Fibroblast of upper back skin (primary cell): ENCODE measurements at regions not wholly inside any gene's neighbourhood (a gene's known extent, or its start where the extent isn't known, plus 50 kb on each side); places are given as distances from the start of the nearest gene placed in this dataset.
"Not testable (repeated sequence)": the region's sequence is repeated elsewhere in the genome, so short reads cannot be mapped to it uniquely, and the experiment has no call there.

ENCODE experiments used
- DNase-seq: peaks from one replicate; pipeline ENCODE4 v3.0.0-alpha.2; 2013

DNA sequence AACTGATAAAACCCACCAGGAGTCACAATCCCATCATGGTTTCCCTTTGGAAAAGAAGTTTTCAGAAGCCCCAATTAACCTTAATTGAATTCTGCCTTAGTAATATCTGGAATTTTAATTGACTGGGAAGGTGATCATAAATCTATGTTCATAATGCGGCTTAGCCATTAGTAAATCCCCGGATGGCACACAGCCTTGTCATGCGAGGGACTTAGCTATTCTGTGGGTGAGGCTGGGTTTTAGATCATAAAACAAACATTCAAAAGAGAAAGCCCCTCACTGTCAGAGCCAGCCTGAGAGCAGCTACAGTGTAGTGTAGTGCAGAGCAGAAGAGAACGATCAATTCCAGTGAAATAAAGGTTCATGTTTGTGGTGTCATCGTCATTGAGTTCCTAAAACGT, 124.0 kb upstream of the NOCT start:
- DNase-seq = no peak

DNA sequence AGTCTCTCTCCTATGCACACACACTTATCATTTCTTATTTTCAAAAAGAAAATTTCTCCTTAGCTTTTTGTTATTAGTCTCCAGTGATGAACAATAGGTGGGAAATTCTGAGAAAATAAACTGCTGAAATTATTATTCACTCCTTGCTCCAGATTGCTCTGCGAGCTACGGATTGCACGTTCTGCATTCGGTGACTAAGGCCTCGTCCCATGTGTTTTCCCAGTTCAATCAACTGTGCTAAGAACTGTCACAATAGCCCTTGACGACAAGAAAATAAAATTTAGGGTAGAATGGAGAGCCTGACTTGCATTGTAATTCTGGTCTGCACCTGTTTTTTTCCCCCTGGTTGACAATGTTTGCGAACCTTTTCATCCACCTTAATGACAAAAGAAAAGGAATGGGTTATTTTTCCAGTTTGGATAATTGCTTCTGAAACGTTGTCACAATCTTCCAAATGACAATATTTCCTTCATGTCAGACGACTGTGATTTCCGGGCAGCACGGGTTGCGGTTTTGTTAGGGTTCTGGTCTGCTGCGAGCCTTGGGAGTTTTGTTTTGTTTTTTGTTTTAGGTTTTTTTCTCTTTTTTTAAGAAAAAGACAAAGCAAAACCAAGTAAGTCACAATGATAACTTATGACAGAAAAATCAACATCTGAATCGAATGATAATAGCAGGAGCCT, 124.5 kb upstream of the NOCT start:
- DNase-seq = no peak

DNA sequence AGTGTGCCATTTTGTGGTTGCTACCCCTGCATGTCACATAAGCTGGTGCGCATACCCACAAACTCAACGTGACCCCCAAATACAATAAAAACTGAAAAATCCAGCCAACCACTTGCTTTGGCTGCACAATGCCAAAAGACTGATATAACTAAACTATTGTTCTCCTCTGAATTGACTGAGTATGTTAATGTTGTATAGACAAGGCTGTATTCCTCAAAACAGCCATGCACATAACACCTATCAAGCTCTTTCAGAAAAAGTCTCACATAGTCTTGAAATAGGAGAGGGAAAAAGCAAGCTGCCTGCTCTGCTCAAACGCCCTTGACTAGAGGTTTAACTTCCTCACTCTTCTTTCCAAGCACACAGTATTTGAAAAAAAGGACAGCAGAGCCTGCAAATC, 126.4 kb upstream of the NOCT start:
- no peak for DNase-seq

DNA sequence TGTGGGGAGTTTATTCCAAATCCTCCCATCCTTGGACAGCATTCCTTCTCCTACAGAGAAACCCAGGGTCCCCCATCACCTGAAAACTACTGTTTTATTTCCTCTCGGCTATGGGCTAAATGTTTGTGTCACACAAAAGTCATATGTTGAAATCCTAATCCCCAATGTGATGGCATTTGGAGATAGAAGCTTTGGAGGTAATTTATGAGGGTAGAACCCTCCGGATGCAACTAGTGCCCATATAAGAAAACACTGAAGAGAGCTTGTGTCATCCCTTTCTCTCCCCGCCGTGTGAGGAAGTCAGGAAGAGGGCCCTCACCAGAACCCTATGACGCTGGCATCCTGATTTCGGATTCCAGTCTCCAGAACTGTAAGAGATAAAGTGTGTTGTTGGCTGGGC, 127.8 kb upstream of the NOCT start:
- no peak for DNase-seq

DNA sequence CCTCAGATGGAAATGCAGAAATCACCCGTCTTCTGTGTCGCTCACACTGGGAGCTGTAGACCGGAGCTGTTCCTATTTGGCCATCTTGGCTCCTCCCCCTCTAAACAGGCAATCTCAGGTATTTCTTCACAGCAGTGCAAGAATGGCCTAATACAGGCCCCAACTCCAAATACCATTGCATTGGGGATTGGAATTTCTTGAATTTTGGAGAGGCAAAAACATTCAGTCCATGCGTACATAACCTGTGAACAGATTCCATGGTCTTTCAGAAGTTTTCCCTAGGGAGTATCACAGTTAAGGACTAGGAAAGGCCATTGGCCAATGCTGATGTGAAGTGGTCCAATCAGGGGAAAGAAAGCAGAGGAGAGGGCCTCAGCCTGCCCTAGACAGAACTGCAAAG, 128.2 kb upstream of the NOCT start:
- DNase-seq = no peak

DNA sequence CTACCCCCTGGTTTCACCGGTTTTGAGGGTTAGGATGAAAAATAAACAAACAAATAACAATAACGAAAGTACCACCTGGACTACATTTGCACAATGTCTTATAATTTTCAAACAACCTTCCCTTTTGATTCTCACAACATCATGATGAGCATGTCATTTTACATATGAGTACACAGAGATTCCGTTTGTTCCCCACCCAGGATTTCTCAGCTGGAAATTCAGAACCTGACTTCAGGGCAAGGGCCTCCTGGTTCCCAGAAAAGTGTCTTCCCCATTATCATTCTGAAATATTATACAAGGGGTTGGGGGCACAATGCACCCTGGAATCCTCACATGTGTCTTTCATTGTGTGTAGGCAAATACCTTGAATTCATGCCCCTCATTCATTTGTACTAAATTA, 135.8 kb upstream of the NOCT start:
- no peak for DNase-seq

DNA sequence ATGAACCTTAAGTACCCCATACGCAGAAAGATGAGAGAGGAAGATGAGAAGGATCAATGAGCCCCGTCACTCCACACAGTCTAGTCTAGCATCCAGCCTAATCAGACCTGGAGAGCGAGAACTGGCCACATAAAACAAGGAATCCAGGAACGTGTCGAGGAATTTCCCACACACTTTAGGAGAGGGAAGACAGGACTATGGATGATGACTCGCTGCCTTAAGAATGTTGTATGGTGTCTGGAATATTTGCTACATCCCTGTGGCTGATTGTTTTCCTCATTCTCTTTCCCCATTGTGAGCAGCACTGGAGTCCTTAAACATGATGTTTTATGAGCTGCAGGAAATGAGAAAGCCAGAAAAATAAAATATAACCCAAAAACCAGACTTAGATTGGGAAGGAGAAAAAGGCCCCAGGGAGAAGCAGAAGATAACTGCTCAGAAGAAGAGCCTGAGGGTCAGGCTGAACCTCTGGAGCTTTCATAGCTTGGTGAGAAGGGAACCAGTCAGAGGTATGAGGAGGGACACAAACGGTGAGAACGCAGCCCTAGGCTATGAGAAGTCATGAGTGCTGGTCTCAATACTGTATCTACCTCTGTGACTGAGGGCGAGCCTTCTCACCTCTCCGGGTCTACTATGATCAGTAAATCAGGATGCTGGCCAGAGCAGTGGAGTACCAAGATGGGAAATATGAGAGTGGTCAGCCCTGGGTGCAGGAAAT, 139.5 kb upstream of the NOCT start:
- peak; percentile 97 for DNase-seq

DNA sequence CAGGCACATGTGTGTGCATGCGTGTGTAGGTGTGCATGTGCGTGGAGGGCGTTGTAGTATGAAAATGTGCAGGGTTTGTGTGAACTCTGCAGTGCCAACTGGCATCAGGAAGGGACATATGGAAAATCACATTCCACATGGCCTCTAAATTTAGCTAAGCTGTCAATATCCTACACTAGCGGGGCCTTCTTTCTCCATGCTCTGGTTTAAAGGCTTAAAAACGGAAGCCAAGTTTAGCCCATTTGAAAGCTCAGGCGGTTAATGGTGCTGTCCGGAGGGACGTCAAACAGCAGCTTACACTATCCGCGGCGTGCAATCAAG, 144.1 kb upstream of the NOCT start:
- no peak for DNase-seq

DNA sequence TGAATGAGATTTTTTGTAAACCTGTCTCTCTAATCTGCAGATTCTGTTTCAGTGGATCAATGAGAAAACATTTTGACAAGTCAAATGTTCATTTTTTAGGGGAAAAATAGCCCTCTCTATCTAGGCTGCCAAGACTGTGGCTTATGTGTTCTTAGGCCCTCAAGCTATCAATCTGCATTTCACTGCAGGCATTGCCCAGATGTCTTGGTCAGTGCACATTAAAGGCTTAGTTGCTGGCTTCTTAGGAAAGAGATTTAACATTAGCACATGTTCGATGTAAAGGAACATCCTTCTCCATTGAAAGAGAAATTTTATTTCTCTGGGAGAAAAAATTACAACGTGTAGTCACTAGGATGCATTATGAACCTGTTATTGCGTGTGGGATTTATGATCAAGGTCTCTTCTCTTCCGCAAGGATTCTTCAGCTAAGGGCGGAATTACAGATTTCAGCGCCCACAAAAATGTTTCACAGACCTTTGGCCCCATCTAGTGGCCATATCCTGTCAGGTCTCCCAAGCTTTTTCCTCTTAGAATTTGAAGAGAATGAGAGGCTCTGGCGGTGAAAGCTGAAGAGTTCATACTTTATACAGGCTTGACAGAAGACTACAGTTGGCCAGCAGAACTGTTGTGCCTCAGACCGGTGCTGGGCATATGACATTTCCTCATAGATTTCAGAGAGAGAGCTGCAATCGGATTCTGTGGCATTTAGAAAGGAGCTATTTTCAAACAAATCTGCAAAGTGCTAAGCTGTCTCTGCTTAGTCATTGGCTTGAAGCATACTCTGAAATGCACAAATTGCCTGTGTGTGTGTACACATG, 144.6 kb upstream of the NOCT start:
- DNase-seq = peak; percentile 77

DNA sequence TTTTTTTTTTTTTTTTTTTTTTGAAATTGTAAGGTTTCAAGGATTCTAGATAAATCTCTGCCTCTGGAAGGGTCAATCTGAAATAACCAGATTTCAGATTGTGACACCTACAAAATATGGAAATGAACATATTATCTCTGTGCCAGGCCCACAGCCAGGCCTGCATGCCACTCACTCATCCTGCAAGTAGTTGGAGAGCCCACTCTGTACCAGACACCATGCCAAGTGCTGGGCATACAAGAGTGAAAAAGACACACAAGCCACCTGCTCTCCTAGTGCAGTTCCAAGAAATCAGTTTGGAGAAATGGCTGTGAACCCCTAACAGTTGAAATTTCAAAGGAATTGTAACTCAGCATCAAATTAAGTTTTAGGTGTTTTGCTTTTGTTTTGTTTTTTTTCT, 145.9 kb upstream of the NOCT start:
- DNase-seq = no peak

DNA sequence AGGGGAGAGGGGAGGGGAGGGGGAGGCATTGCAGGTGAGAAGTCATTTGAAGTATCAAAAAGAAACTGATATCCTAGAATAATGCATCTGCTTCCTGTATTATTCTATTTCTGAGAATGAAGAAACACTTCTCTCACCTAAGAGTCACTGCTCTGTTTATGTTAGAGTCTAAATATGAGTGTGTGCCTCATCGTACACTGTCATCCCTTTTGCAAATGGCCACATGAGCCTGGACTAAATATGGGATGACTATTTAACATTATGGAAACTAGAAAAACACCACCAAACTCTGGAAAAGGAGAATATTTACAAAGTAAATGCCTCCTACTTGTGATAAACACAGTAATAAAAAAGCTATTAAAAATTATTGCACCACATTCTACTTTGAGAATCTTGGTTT, 146.4 kb upstream of the NOCT start:
- no peak for DNase-seq

DNA sequence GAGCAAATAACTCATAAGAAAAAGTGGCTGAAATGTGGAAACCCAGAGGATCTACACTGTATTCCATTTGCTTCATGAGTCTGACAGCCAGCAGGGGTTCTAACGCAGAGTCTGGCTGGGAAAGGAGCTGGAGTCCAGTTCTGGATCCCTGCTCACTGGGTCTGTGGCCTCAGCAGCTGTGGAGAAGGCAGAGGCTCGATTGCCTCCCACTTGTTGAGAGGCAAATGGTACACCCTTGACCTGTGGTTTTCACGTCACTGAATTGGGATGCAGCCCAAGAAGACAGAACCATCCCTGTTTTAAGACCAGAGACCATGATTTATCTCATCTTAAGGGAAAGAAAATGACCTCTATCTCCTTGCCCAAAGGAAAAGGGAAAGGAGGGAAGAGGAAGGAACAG, 147.0 kb upstream of the NOCT start:
- DNase-seq = peak; percentile 40

DNA sequence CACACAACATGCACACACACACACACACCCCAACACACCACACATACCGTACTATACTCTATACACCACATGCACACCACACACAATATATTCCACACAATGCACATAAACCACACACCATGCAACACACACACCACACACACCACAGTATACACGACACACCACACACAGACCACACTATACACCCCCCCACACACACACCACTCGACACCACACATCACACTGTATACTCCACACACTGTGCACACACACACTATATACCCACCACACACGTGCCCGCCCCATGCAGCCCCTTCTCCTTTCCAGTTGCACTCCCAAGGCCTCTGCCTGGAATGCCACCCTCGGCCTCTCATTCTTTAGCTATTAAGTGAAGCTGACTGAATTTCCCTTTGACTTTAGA, 148.2 kb upstream of the NOCT start:
- no peak for DNase-seq

DNA sequence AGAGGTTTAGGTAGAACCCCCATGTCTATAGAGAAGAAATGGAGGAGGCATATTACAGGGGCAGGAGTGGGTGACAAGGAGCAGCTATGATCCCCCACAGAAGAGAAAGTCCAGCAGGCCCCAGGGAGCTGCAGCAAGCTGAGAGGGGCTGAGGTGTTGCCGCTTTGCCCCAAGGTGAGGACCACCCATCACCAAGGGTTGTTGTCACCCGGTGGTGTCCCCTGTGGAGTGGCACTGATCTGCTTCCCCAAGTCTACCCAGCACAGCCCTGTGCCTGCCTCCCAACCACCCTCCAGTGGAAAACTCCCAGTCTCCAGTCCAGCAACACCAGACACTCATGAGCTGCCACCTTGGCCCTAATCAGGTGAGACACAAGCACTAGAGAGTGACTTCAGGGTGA, 149.3 kb upstream of the NOCT start:
- DNase-seq = no peak

DNA sequence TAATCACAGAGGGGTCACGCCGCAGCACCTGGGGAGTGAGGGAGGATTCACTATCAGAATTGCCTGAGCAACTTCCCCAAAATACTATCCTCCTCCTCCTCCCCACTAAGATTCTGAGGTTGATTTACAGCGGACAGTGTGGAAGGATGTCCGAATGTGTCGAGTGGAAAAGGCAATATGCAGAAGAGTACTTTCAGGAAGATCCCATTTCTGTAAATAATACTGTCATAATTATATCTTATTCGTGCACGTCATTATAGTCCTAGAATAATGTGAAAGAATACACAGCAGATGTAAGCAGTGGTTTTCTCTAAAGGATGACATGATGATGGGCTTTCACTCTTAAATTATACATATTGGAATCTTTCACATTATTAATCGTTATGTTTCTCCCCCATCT, 149.8 kb upstream of the NOCT start:
- no peak for DNase-seq

DNA sequence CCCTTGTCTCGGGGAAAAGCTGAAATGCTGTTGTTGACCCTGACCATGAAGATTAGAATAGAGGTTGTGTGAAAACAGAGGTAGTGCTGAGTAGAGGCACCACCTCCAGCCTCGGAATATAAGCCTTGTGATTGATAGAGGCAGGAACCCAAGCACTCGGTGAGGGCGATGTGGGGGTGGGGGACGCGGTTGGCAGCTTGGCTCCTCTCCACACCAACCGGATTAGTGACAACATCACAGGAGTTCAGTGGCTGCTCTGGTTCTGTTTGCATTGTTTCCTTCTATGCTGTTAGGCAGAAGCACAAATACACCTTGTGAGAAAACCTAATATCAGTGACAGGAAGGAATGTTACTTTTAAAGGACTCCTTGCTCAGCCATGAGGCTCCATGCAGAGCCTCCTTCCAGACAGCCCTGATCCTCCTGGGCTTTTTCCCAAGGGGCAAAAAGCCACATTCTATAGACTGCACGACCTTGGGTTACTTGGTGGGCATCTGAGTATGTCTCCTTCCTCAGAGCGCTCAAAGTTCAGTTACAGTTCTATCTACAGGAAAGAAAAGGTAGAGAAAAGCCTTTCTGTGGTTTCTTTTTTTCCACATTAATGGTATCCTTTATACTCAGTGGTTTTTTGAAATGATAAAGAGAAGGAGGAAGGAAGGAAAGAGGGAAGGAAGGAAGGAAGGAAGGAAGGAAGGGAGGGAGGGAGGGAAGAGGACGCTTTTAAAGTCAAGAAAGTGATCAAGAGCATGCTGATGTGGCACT, 150.4 kb upstream of the NOCT start:
- DNase-seq = no peak

DNA sequence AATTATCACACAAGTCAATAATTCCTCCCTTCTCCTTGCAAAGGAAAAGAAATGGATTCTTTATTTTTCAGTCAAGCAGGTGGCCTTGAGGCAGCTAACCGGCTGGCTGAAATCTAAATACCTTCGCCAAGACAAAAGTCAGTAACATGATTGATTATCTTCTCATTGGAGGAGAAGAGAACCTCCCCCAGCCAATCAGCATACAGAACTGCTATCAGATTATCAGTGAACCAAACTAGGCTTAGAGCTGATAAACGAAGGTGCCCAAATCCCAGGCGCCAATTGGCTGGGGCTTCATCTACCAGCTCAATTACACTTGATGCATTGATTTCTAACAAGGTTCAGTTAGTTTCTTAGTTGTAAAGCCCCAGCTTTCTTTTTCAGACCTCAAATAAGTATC, 152.4 kb upstream of the NOCT start:
- no peak for DNase-seq

DNA sequence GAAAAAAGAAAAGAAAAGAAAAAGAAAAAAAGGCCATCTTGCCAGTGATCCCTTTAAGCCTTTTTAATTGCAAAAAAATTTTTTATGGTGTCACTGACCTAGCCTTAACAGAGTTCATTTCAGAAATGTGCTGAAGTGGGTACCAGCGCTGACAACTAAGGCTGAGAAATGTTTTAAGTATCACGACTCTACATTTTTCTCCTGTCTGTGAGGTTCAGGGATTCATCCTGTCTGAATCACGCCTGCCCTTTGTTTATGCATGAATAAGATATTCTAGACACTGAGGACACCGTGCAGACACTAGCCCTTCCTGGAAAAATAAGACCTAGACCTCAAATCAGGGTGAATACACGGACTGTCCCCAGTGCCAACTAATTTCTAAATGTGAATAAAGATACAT, 154.4 kb upstream of the NOCT start:
- peak; percentile 60 for DNase-seq

DNA sequence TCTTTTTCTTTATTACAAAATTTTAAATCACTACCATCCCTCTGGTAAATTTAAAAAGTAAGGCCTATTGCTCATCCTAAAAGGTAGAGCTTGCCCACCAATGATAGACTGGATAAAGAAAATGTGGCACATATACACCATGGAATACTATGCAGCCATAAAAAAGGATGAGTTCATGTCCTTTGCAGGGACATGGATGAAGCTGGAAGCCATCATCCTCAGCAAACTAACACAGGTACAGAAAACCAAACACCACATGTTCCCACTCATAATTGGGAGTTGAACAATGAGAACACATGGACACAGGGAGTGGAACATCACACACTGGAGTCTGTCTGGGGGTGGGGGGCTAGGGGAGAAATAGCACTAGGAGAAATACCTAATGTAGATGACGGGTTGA, 155.2 kb upstream of the NOCT start:
- not testable (repeated sequence) for DNase-seq

DNA sequence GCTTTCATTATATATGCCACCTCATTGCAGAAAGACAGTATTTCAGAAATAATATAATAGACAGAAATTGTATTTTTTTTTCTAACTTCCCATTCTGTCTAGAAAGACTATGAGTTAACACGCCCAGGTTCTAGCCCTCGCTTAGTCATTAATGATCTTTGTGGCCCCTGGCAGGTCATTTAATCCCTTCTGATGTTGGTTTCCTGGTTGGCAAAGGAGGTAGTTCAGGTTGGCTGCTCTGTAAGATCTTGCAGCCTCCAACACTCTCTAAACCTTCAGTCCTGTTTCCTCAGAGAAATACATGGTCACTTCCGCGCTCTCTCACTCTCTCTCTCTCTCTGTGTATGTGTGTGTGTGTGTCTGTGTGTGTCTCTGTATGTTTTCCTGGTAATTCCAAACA, 156.3 kb upstream of the NOCT start:
- no peak for DNase-seq

DNA sequence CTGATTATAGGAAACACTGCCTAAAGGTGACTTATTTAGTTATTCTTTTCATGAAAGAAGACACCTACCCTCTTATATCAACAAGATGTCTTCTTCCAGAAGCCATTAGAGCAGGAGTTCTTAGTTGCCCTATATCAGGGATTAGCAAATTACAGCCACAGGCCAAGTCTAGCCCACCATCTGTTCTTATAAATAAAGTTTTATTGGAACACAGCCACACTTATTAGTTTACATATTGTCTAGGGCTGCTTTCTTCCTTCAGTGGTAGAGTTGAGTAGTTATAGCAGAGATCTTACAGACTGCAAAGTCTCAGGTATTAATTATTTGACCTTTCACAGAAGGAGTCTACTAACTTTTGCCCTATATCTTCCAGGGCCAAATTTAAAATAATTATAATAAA, 157.2 kb upstream of the NOCT start:
- DNase-seq = no peak

DNA sequence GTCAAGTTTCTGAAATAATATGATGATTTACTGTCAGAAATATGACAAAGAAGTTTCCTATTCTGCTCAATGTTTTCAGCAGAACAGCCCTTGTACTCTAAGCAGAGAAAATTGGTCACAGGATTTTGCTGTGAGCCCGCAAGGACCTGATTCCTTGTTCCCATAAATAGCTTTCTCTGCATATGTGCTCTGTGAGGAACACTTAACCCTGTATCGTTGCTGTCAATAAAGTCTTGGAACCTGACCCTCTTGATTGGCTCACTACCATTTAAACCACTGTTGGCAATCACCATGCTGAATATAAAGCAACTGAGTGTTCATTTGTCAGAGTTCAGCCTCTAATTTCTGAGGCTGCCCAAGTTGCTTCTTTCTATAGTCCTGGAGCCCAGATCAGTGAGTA, 158.2 kb upstream of the NOCT start:
- no peak for DNase-seq

DNA sequence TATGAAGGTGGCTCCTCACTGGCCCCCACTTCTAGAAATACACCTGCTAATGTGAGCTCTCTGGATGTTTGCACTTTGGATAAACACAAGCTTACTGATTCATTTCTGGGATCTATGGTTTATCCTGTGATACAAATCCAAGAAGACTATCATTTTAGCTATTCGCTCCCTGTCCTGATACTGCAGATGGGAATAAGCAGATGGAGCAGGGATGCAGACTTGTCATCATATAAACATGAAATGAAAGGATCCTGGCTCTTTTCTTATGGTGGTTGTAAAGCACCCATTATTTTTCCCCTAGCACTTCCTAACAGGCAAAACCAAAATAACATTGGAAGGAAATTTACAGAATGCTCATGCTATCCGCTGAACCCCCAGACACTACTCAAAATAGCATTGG, 162.9 kb upstream of the NOCT start:
- DNase-seq = no peak
